GM21619 (cell line): ENCODE measurements at regions not wholly inside any gene's neighbourhood (a gene's known extent, or its start where the extent isn't known, plus 50 kb on each side); places are given as distances from the start of the nearest gene placed in this dataset.
"Not testable (repeated sequence)": the region's sequence is repeated elsewhere in the genome, so short reads cannot be mapped to it uniquely, and the experiment has no call there.

Experiments
- ATAC-seq: cut with Tn5 transposase; IDR thresholded peaks from one replicate; pipeline ENCODE4 v1.9.1; 2021; ENCODE audit not compliant: unreplicated experiment

DNA sequence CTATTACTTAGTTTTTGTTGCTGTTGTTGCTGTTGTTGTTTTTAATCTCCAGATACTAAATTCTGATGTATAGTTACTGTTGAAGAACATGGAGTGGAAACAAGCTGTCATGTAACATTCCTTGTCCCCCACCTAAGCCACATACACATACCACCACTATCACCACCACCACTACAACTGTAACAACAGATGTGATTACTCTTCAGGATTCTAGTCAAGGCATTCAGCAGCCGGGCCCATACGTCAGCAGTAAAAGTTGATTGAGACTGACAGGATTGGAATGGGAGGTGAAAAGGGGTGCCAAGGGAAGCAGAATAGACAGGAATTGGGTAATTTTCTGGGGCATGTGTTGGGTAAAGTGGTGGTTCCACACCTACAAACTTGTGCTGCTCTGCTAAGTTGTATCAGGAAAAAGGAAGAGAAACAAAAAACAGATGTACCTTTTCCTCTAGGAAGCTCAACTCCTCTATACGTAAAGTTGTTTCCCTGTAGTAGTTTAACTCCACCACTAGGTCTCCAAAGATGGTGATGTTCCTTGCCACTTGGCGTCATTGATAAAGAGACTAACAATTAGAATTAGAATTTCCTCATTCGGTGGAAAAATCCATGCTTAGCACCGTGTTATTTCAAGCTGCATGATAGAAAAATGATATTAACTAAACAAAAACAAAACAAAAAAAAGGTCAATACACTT is 138.6 kb downstream of the ARRDC3 start:
- ATAC-seq: no peak

DNA sequence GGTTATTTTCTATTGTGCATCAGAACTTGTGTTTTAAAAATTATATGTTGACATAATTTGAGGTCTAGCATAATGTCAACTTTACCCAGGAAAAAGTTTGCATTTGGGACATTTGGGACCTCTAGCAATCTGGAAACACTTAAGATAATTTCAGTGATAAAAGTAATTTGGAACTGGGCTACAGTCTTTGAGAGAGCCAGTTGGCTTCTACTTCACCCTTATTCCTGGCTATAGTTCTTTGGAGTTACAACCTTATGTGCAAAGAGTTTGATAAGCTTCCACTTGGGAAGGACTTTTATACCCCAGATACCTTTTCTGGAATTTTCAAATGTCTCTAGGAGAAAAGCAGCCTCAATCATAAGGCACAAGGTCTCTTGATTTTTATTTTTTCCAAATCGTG is 139.3 kb downstream of the ARRDC3 start:
- no peak for ATAC-seq

DNA sequence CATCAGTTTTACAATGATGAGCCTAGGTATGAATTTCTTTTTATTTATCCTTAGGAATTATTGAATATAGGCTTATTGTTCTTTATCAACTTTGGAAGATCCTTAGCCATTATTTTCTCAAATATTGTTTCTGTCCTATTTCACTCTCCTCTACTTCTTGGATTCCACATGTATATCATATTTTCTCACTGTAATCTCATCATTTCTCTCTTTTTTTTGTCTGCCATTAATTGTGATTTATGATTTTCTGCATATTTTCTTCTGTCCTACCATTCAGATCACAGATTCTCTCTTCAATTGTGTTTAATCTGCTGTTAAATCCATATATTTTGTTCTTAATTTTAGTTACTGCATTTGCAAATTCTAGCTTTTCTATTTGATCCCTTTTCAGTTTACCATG is 139.8 kb downstream of the ARRDC3 start:
- ATAC-seq: no peak

- not testable (repeated sequence) for ATAC-seq
These were observed 141.7 kb downstream of the ARRDC3 start for GRCh38 chr5:91241460-91241859.

DNA sequence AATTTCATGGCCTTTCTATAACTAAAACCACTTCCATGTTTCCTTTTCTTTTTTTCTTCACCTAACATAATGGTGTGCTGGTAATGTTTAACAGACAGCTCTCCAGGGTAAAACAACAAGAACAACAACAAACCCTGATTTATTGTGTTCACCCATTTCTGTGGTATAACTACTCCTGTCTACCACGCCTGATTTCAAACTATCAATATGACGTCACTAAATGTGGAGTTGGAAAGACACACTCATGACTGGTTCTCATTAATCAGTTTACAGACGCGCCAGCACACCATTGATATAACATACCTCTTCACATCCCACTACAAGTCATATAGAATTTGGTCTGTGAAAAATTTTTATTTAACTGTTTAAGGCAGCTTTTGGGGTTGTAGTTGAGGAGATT is 142.9 kb downstream of the ARRDC3 start:
- ATAC-seq: no peak

DNA sequence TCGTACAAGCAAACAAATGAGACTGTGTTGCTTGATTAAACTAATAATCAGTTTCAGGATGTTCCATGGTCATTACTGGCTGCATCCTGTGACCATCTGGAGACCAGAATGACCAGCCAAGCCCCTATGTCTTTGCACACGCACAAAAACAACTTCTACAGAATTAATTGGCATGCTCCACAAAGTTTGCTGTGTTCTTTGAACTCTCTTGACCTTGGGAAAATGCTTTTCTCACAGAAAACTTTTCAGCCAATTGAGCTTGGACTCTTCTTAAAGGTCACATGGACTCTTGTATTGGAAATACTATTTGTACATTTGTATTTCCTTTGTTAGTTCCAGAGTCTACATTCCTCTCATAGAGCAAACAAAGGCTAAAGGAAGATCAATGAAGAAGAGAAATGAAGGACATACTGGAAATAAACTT is 147.8 kb downstream of the ARRDC3 start:
- ATAC-seq: no peak

- ATAC-seq: no peak
These were observed 150.6 kb downstream of the ARRDC3 start for GRCh38 chr5:91232523-91232922.

DNA sequence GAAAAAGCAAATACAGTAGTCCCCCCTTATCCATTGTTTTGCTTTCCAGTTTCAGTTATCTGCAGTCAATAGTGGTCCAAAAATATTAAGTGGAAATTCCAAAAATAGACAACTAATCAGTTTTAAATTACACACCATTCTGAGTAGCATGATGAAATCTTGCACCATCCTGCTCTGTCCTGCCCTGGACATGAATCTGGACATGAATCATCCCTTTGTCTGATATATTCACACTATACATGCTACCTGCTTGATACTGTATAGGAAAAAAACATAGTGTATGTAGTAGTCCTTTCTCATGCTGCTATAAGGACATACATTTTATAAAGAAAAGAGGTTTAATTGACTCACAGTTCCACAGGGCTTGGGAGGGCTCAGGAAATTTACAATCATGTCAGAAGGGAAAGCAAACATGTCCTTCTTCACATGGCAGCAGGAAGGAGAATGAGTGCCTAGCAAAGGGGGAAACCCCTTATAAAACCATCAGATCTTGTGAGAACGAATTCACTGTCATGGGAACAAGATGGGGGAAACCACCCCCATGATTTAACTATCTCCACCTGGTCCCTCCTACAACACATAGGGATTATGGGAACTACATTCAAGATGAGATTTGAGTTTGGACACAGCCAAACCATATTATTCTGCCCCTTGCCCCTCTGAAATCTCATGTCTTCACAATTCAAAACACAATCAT is 153.9 kb downstream of the ARRDC3 start:
- no peak for ATAC-seq

DNA sequence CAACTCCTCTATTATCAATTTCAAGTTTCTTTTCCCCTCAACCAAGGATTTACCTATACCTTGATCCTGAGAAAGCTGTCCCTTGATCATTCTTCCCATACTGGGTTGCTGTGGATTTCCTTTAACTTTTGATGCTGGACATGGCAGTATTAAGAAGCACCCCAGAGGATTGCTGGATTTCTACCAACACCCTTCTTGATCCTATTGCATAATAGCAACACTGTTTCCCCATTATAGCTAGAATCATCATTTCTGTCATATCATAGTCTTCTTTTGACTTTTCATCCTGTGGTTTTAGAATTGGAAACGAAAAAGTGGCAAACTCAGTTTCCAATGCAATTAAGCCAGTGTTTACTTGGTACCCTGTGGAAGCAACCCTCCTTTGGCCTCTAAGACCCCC is 154.9 kb downstream of the ARRDC3 start:
- no peak for ATAC-seq

DNA sequence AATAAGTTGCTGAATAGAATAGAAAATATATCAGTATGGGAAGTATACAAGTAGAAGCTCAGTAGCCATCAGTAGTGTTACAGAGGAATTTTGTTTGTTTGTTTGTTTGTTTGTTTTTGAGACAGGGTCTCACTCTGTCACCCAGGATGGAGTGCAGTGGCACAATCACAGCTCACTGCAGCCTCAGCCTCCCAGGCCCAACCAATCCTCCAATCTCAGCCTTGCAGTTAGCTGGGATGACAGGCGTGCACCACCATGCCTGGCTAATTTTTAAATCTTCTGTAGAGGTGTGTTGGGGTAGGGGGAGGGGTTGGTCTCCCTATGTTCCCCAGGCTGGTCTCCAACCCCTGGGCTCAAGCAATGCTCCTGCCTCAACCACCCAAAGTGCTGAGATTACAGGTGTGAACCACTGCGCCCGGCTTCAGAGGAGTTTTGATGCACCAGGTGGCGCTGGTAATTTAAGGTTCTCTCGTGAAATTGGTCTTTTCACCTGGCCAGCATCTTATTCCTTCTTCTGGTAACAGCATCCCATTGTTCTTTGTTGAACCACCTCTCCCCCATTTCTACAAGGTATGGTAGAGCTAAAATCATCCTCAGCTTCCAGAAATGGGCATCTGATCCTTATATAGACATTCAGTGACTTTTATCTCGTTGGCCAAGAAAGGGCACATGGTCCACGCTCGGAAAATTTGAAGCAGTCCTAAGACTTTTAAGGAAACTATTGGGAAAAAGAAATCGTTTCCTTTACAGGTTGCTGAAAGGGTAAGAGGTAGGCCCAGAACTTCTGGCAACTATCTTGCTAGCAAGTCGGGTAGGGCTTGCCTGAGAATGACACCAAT is 157.1 kb downstream of the ARRDC3 start:
- peak; percentile 80 for ATAC-seq

GRCh38 chr5:91224969-91225368 is 158.1 kb downstream of the ARRDC3 start:
- ATAC-seq: no peak

- no peak for ATAC-seq
These were observed 158.7 kb downstream of the ARRDC3 start for GRCh38 chr5:91224456-91224855.

DNA sequence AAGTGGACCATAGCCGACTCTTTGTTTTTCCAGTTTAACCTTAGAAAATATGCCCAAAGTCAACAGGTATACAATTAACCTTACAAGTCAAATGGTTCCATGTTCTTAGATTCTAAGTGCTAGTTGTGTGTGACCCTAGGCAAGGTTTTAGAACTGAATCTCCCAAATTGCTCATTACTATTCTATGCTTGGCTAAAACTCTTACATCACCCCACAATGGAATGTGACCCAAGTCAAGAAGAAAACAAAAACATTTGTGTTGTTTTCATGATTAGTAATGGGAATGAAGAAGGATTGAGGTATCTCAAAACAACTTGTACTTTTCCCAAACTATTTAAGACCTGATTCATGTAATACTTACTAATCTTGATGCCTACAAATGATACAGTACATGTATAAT is 159.2 kb downstream of the ARRDC3 start:
- ATAC-seq: no peak

DNA sequence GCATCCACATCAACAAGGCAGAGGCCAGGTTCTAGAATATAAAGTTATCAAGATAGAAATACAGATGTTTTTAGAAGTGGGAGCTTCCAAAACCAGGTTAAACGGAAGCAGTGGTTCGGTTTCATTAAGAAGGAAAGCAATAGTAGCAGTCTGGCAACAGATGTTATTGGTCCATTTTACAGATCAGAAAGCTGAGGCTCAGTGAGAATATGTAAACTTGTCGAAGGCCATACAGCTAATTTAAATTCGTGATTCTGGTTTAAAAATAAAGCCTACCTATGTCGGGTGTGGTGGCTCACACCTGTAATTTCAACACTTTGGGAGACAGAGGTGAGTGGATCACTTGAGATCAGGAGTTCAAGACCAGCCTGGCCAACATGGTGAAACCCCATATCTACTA is 160.6 kb downstream of the ARRDC3 start:
- no peak for ATAC-seq

GRCh38 chr5:91221917-91222316 is 161.2 kb downstream of the ARRDC3 start:
- no peak for ATAC-seq

GRCh38 chr5:91219803-91220371 is 163.2 kb downstream of the ARRDC3 start:
- ATAC-seq: no peak

DNA sequence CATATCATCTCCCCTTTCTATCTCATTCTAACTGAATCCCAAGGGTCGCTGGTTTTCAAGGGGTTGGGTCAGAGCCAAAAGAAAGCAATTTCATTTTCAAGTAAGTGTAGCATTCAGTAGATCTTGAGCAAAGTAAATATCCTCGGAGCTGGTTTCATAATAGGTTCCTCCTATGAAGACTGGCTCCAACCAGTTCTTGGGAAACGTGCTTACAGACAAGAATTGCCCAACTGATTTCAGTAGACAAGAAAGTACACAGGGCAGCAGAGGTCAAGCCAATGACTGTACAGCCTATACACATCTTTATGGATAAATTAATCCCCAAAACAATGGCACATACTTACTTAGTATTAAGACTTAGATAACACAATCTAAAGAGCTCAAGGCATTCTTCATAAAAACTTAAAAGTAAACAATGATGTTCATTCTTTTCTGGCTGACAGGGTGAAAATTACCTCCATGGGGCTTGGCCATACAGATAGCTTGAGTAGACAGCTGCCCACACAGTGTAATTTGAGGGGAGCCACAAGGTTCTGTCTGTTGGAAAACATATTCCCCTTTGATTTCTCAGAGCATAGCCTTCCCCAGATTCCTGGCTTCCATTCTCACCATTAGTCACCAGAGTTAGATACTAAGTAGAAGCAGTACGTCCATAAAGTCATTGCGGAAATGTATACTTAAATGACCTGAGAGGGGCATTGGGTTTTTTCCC is 163.9 kb downstream of the ARRDC3 start:
- ATAC-seq: no peak

DNA sequence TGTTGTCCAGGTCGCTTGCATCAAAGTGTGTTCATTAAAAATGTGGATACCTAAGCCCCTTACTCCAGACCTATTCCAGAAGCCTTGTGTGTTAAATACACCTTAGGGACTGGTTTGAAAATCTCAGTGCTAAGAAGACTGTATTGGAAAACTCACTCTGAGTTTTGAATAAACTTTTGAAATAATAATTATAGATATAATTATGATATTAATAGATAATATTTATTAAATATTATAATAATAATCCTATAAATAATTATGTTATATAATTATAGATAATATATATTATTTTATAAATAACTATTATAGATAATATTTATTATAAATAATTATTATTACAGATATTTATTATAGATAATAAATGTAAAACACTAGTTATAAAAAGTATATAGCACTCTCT is 165.3 kb downstream of the ARRDC3 start:
- ATAC-seq: no peak

DNA sequence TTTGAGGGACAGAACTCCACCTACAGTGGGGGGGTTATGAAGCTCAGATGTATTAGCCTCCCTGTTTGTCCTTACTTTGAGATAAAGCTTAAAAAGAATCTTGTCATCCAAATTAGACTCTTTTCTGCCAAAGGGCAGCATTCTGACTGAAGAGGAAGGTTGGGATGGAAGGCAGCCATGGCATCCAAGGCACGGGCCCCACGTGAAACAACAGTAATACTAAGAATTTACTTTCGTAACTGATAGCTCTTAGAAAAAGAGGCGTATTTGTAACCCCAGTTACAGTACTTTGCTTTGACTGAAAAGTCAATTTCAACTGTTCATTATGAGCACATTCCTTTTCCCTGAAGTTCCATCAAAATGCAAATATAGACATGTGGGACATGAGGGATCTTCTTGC is 168.5 kb downstream of the ARRDC3 start:
- ATAC-seq: no peak
